GM12878 (cell line): ENCODE measurements at regions not wholly inside any gene's neighbourhood (a gene's known extent, or its start where the extent isn't known, plus 50 kb on each side); places are given as distances from the start of the nearest gene placed in this dataset.

ENCODE experiments used
- ATAC-seq: fragments of 200-7000 bp; cut with Tn5 transposase; 3 replicates; pipeline ENCODE4 v1.9.1; 2020; ENCODE audit warnings: mild to moderate bottlenecking, moderate library complexity
- BruUV-seq: library from RNA; stranded (reverse); fragments of 400-500 nt; replicated peaks from 2 replicates; lab custom pipeline; 2021; lab: Mats Ljungman, UMichigan
- CTCF ChIA-PET: fragments of 300-600 bp; sonication (Branson Sonifier 250); formaldehyde crosslinking; extraction: SDS; loops from one replicate; lab custom pipeline; 2021; ENCODE audit warnings: inconsistent platforms; lab: Yijun Ruan, JAX
- POLR2A ChIA-PET: fragments of 350-600 bp; formaldehyde crosslinking; extraction: SDS; loops from one replicate; lab custom pipeline; 2021; ENCODE audit warnings: inconsistent platforms; lab: Charles Lee
- RAD21 ChIA-PET: fragments of 300-600 bp; sonication (Branson Sonifier 250); formaldehyde crosslinking; loops from one replicate; lab custom pipeline; 2023; ENCODE audit warnings: antibody characterized with exemption; ENCODE audit not compliant: unreplicated experiment; lab: Charles Lee
- SMC1A ChIA-PET: fragments of 300-600 bp; sonication (Branson Sonifier 250); formaldehyde crosslinking; loops from one replicate; lab custom pipeline; 2023; ENCODE audit not compliant: unreplicated experiment, uncharacterized antibody; lab: Charles Lee
- DNase-seq: peaks from one replicate; pipeline ENCODE4 v3.0.0-alpha.2; 2011; ENCODE audit warnings: low read depth, low spot score
- FAIRE-seq: peaks from 3 replicates; lab custom pipeline; 2011; peaks lifted over from hg19 to GRCh38; lab: Jason Lieb, UNC
- H2AFZ ChIP-seq: 2 replicates; pipeline ENCODE4 v1.6.0; 2011; ENCODE audit warnings: low read depth, low read length, control low read depth; ENCODE audit not compliant: control insufficient read depth
- H3K27ac ChIP-seq: 2 replicates; pipeline ENCODE4 v1.5.1; 2011; ENCODE audit warnings: control low read depth; ENCODE audit not compliant: control insufficient read depth, insufficient read depth
- H3K27me3 ChIP-seq, 2 experiments: replicated peaks in 1 of 2; 2 replicates each; pipeline versions ENCODE4 v1.6.0 to v1.6.1; 2011; ENCODE audit warnings: low read length in 1 of 2; ENCODE audit not compliant: control insufficient read depth in 2 of 2, insufficient read depth in 2 of 2
- H3K36me3 ChIP-seq, 2 experiments: 2 replicates each; pipeline ENCODE4 v1.5.1; 2011; ENCODE audit warnings: low read length in 1 of 2; ENCODE audit not compliant: control insufficient read depth in 2 of 2, insufficient read depth in 2 of 2
- H3K4me1 ChIP-seq: 2 replicates; pipeline ENCODE4 v1.6.1; 2011; ENCODE audit warnings: mild to moderate bottlenecking, low read length, moderate library complexity, mixed read lengths; ENCODE audit not compliant: control insufficient read depth, insufficient read depth
- H3K4me2 ChIP-seq: 2 replicates; pipeline ENCODE4 v1.6.0; 2011; ENCODE audit warnings: control low read depth; ENCODE audit not compliant: control insufficient read depth, insufficient read depth
- H3K4me3 ChIP-seq: fragments of 200-600 bp; sonication (generic); 2 replicates; pipeline ENCODE4 v1.5.1; 2016
- H3K79me2 ChIP-seq: 2 replicates; pipeline ENCODE4 v1.6.0; 2011; ENCODE audit warnings: low read length; ENCODE audit not compliant: control insufficient read depth, insufficient read depth
- H3K9ac ChIP-seq: 2 replicates; pipeline ENCODE4 v1.8.0; 2011; ENCODE audit warnings: low read length, control low read depth, mixed read lengths; ENCODE audit not compliant: control insufficient read depth, insufficient read depth
- H3K9me3 ChIP-seq: replicated peaks from 3 replicates; pipeline ENCODE4 v1.5.1; 2011; ENCODE audit warnings: mild to moderate bottlenecking, low read length; ENCODE audit not compliant: control insufficient read depth, insufficient read depth
- H4K20me1 ChIP-seq: 2 replicates; pipeline ENCODE4 v1.6.0; 2011; ENCODE audit not compliant: control insufficient read depth, insufficient read depth
- ATF7 ChIP-seq: fragments of 450-650 bp; IDR thresholded peaks from 2 replicates; pipeline ENCODE4 v1.6.1; 2016; ENCODE audit warnings: low read depth, mild to moderate bottlenecking
- BCL3 ChIP-seq: IDR thresholded peaks from 2 replicates; pipeline ENCODE4 v1.6.1; 2011; ENCODE audit warnings: borderline replicate concordance, low read depth, mild to moderate bottlenecking, moderate library complexity, low read length; ENCODE audit not compliant: insufficient read depth, poor library complexity, severe bottlenecking
- BHLHE40 ChIP-seq, 2 experiments: fragments of 450-650 bp in 1 of 2; IDR thresholded peaks; 2 replicates each; pipeline ENCODE4 v1.6.1; 2011 to 2017; ENCODE audit warnings: low read depth in 2 of 2, borderline replicate concordance in 1 of 2, improper control_type of control experiment in 1 of 2, low read length in 1 of 2, mild to moderate bottlenecking in 1 of 2
- CREM ChIP-seq: IDR thresholded peaks from 2 replicates; pipeline ENCODE4 v1.6.1; 2014; ENCODE audit warnings: antibody characterized with exemption, low read depth
- DPF2 ChIP-seq: fragments of 450-650 bp; IDR thresholded peaks from 2 replicates; pipeline ENCODE4 v1.6.1; 2017; ENCODE audit warnings: mild to moderate bottlenecking
- GATAD2B ChIP-seq: fragments of 450-650 bp; conservative IDR thresholded peaks from 2 replicates; pipeline ENCODE4 v1.6.1; 2017; ENCODE audit warnings: low read depth, mild to moderate bottlenecking, moderate library complexity
- IKZF2 ChIP-seq, 2 experiments: fragments of 450-650 bp; IDR thresholded peaks; 2 replicates each; pipeline ENCODE4 v1.6.1; 2017; ENCODE audit warnings: mild to moderate bottlenecking in 2 of 2, moderate library complexity in 2 of 2
- MXI1 ChIP-seq: fragments of 150-350 bp; IDR thresholded peaks from 2 replicates; pipeline ENCODE4 v1.6.1; 2011; ENCODE audit warnings: low read depth, mild to moderate bottlenecking, inconsistent platforms, low read length, improper control_type of control experiment
- PBX3 ChIP-seq: IDR thresholded peaks from 2 replicates; pipeline ENCODE4 v1.6.1; 2011; ENCODE audit warnings: mild to moderate bottlenecking, low read depth, low read length, moderate library complexity; ENCODE audit not compliant: insufficient replicate concordance
- RFX5 ChIP-seq: IDR thresholded peaks from 2 replicates; pipeline ENCODE4 v1.6.1; 2011; ENCODE audit warnings: low read depth, low read length, improper control_type of control experiment
- TARDBP ChIP-seq: IDR thresholded peaks from 2 replicates; pipeline ENCODE4 v1.6.1; 2016; ENCODE audit warnings: borderline replicate concordance
- WGBS: methylation state at CpG from one replicate; pipeline ENCODE4 v1.1.6; 2016; ENCODE audit warnings: low lambda C conversion rate; ENCODE audit not compliant: insufficient replicate concordance, insufficient coverage; ENCODE audit errors: missing lambda C conversion rate; 5-methylcytosine and 5-hydroxymethylcytosine counted together
- in situ Hi-C: fragments of 300-500 bp; cut with MboI; formaldehyde crosslinking; loops from 9 replicates; pipeline ENCODE4 v1.14.3; 2018; ENCODE audit warnings: mixed read lengths
- intact Hi-C: fragments of 100-400 bp; cut with micrococcal nuclease; formaldehyde crosslinking; loops from one replicate; pipeline ENCODE4 v1.14.2; 2022; ENCODE audit not compliant: unreplicated experiment
- TF ChIP-seq, protein P1 (sequence below): fragments of 450-650 bp; IDR thresholded peaks from 2 replicates; pipeline ENCODE4 v1.6.1; 2017; ENCODE audit warnings: mild to moderate bottlenecking, low read depth, inconsistent platforms; ENCODE audit not compliant: poor library complexity, severe bottlenecking

DNA sequence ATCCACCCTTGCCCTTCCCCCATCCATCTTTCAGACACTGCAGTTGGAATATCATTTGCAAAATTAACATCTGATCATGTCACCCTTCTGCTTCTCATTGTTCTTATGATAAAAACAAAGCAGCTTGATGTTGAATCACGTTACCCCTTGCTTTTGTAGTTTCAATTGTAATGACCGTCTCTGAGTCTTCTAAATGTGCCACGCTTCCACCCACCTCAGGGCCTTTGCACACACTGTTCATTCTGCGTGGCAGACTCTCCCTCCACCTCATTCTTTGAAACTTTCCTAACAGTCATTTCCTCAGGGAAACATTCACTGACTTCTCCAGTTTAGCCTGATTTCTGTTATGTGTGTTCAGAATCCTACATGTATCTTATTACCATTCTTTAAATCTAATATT is 143.6 kb upstream of the LMO4 start (continued):
- no peak for TF ChIP-seq ATF7
- TF ChIP-seq BCL3: no peak
- TF ChIP-seq, protein P1, sequence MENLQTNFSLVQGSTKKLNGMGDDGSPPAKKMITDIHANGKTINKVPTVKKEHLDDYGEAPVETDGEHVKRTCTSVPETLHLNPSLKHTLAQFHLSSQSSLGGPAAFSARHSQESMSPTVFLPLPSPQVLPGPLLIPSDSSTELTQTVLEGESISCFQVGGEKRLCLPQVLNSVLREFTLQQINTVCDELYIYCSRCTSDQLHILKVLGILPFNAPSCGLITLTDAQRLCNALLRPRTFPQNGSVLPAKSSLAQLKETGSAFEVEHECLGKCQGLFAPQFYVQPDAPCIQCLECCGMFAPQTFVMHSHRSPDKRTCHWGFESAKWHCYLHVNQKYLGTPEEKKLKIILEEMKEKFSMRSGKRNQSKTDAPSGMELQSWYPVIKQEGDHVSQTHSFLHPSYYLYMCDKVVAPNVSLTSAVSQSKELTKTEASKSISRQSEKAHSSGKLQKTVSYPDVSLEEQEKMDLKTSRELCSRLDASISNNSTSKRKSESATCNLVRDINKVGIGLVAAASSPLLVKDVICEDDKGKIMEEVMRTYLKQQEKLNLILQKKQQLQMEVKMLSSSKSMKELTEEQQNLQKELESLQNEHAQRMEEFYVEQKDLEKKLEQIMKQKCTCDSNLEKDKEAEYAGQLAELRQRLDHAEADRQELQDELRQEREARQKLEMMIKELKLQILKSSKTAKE: no peak
- no peak for TF ChIP-seq TARDBP
- no peak for TF ChIP-seq CREM

DNA sequence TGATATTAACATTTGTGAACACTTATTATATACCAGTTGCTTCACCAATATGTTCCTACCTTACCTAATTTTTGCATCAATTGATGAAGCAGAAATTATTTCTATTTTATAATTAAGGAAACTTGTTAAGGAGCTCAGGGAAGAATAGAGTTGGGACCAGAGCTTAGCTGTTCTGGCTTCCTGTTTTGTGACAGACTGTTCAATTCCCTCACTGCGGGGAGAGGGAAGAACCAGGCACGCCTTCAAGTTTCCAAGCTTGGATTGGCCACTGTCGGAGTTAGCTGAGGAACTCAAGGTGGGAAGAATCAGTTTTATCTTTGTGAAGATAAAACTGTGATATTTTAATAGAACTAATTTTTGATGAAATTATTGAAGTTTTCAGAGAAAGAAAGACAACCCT is 142.3 kb upstream of the LMO4 start:
- no peaks in the 10 kb centered on the region for H4K20me1 ChIP-seq
- H2AFZ ChIP-seq: no peak overlapping the region
- TF ChIP-seq GATAD2B (no peak), PBX3 (no peak), RFX5 (no peak), IKZF2 (IDR thresholded peaks at IDR 0.05) (no peak), BHLHE40 (IDR thresholded peaks at IDR 0.05; ENCODE audit: borderline replicate concordance in 1 of 2, low read depth in 2 of 2, low read length in 1 of 2) (no peak), MXI1 (no peak), DPF2 (no peak)
- ChIA-PET RAD21 (no interaction called here), CTCF (interaction anchor here (1.4 kb wide), 1 partner anchor 13 kb away, joined by 5 read pairs; no protein-coding TSS in a partner anchor), POLR2A (no interaction called here), SMC1A (interaction anchor here (0.9 kb wide), 1 partner anchor 14 kb away, joined by 3 read pairs; no protein-coding TSS in a partner anchor)
- FAIRE-seq: no peak
- BruUV-seq: no TSS peak
- no peaks in the 10 kb centered on the region for H3K9me3 ChIP-seq
- peaks cover 2 to 3% of the 10 kb centered on the region in 2 experiments; a peak in 2 of 4 replicates for H3K27me3 ChIP-seq
- intact Hi-C loops (no loop called here), in situ Hi-C loops (no loop called here)
- H3K79me2 ChIP-seq: no peaks in the 10 kb centered on the region
- ATAC-seq: no peak
- no peak overlapping the region for H3K27ac ChIP-seq
- no peaks in the 10 kb centered on the region for H3K36me3 ChIP-seq
- no peak for DNase-seq
- H3K4me1 ChIP-seq: no peaks in the 10 kb centered on the region
- no peak overlapping the region for H3K4me3 ChIP-seq
- WGBS: 67% methylated on average over 3 of the region's 3 CpGs
- no peak overlapping the region for H3K4me2 ChIP-seq
- H3K9ac ChIP-seq: no peak overlapping the region
